HepG2 (cell line): ENCODE measurements at regions not wholly inside any gene's neighbourhood (a gene's known extent, or its start where the extent isn't known, plus 50 kb on each side); places are given as distances from the start of the nearest gene placed in this dataset.

Source experiments
- ATAC-seq: fragments of 200-7000 bp; cut with Tn5 transposase; 3 replicates; pipeline ENCODE4 v1.9.1; 2020; ENCODE audit warnings: mild to moderate bottlenecking, moderate library complexity
- BruUV-seq: library from RNA; stranded (reverse); fragments of 400-500 nt; replicated peaks from 2 replicates; lab custom pipeline; 2021; lab: Mats Ljungman, UMichigan
- CTCF ChIA-PET: fragments of 300-600 bp; formaldehyde crosslinking; extraction: SDS; loops from one replicate; lab custom pipeline; 2021; ENCODE audit warnings: low total read pairs, inconsistent platforms, low intra/inter-chr PET ratio; lab: Yijun Ruan, JAX
- POLR2A ChIA-PET: fragments of 350-600 bp; sonication (Branson Sonifier 250); formaldehyde crosslinking; loops from one replicate; lab custom pipeline; 2020; ENCODE audit warnings: antibody characterized with exemption, inconsistent platforms; lab: Yijun Ruan, JAX
- DNase-seq: peaks from one replicate; pipeline ENCODE4 v3.0.0-alpha.2; 2015; ENCODE audit warnings: low spot score
- FAIRE-seq: peaks from 3 replicates; lab custom pipeline; 2011; peaks lifted over from hg19 to GRCh38; lab: Jason Lieb, UNC
- H2AFZ ChIP-seq: one replicate; pipeline ENCODE4 v1.6.1; 2011; ENCODE audit warnings: low read length, inconsistent platforms
- H3K27ac ChIP-seq: fragments of 300-600 bp; 3 replicates; pipeline ENCODE4 v1.8.0; 2011; ENCODE audit warnings: mixed run types, mild to moderate bottlenecking, mixed read lengths, low read length, inconsistent platforms; ENCODE audit not compliant: insufficient read depth; ENCODE audit errors: extremely low read length
- H3K27me3 ChIP-seq, 2 experiments: fragments of 200-600 bp in 1 of 2; 2 replicates in 1 of 2; 3 replicates in 1 of 2; pipeline versions ENCODE4 v1.6.0 to v1.8.0; 2011; ENCODE audit warnings: low read length in 2 of 2, mild to moderate bottlenecking in 2 of 2, moderate library complexity in 2 of 2, inconsistent platforms in 1 of 2; ENCODE audit not compliant: insufficient read depth in 2 of 2, control insufficient read depth in 1 of 2
- H3K36me3 ChIP-seq, 2 experiments: fragments of 200-600 bp in 1 of 2; replicated peaks in 1 of 2; 2 replicates in 1 of 2; 3 replicates in 1 of 2; pipeline versions ENCODE4 v1.5.1 to v1.8.0; 2011; ENCODE audit warnings: low read length in 2 of 2, inconsistent platforms in 1 of 2; ENCODE audit not compliant: insufficient read depth in 2 of 2, control insufficient read depth in 1 of 2
- H3K4me1 ChIP-seq: 2 replicates; pipeline ENCODE4 v1.5.1; 2012; ENCODE audit warnings: low read length, inconsistent platforms; ENCODE audit not compliant: insufficient read depth
- H3K4me2 ChIP-seq: 2 replicates; pipeline ENCODE4 v1.6.0; 2011; ENCODE audit warnings: low read depth, low read length, inconsistent platforms
- H3K4me3 ChIP-seq, 3 experiments: fragments of 200-600 bp in 1 of 3; sonication (generic), shearing (Covaris generic) in 1 of 3; replicated peaks in 1 of 3; 2 replicates each; pipeline ENCODE4 v1.5.1; 2011 to 2016; ENCODE audit warnings: low read length in 3 of 3, inconsistent platforms in 2 of 3, low read depth in 2 of 3, mild to moderate bottlenecking in 2 of 3, control low read depth in 1 of 3, mixed read lengths in 1 of 3; ENCODE audit not compliant: insufficient read depth in 1 of 3
- H3K79me2 ChIP-seq: one replicate; pipeline ENCODE4 v1.6.1; 2011; ENCODE audit warnings: low read length, inconsistent platforms; ENCODE audit not compliant: insufficient read depth
- H3K9ac ChIP-seq: 2 replicates; pipeline ENCODE4 v1.6.0; 2011; ENCODE audit warnings: mild to moderate bottlenecking, low read depth, low read length, inconsistent platforms; ENCODE audit not compliant: insufficient read depth
- H3K9me3 ChIP-seq: 2 replicates; pipeline ENCODE4 v1.5.1; 2012; ENCODE audit warnings: mild to moderate bottlenecking, low read length
- H4K20me1 ChIP-seq: 2 replicates; pipeline ENCODE4 v1.6.0; 2011; ENCODE audit warnings: inconsistent platforms, mild to moderate bottlenecking, low read length, moderate library complexity; ENCODE audit not compliant: insufficient read depth
- ADNP ChIP-seq: sonication (generic); formaldehyde crosslinking; IDR thresholded peaks from 2 replicates; pipeline ENCODE4 v1.4.0; 2020; ENCODE audit warnings: missing genetic modification reagents
- AKAP8 ChIP-seq: sonication (generic); formaldehyde crosslinking; IDR thresholded peaks from 2 replicates; pipeline ENCODE4 v1.5.1; 2020; ENCODE audit warnings: mild to moderate bottlenecking, missing genetic modification reagents
- EED ChIP-seq: sonication (generic); formaldehyde crosslinking; IDR thresholded peaks from 2 replicates; pipeline ENCODE4 v1.5.0; 2020; ENCODE audit warnings: mild to moderate bottlenecking, missing genetic modification reagents
- SPEN ChIP-seq: sonication (generic); formaldehyde crosslinking; IDR thresholded peaks from 2 replicates; pipeline ENCODE4 v1.5.1; 2020; ENCODE audit warnings: low read depth, mild to moderate bottlenecking, missing genetic modification reagents
- YY1 ChIP-seq: IDR thresholded peaks from 2 replicates; pipeline ENCODE4 v1.6.1; 2011; ENCODE audit warnings: low read length, low read depth, moderate library complexity, mild to moderate bottlenecking; ENCODE audit not compliant: insufficient read depth, insufficient replicate concordance
- ZNF17 ChIP-seq: sonication (generic); formaldehyde crosslinking; IDR thresholded peaks from 2 replicates; pipeline ENCODE4 v1.5.0; 2020; ENCODE audit warnings: mild to moderate bottlenecking, missing genetic modification reagents
- ZNF24 ChIP-seq: fragments of 450-650 bp; IDR thresholded peaks from 2 replicates; pipeline ENCODE4 v1.6.1; 2017; ENCODE audit warnings: antibody characterized with exemption, mild to moderate bottlenecking
- ZNF3 ChIP-seq: IDR thresholded peaks from 2 replicates; pipeline ENCODE4 v1.7.0; 2017; ENCODE audit warnings: inconsistent platforms
- ZNF446 ChIP-seq: sonication (generic); formaldehyde crosslinking; IDR thresholded peaks from 2 replicates; pipeline ENCODE4 v1.5.0; 2020; ENCODE audit warnings: mild to moderate bottlenecking, missing genetic modification reagents
- ZNF570 ChIP-seq: sonication (generic); formaldehyde crosslinking; IDR thresholded peaks from 2 replicates; pipeline ENCODE4 v1.4.0; 2020; ENCODE audit warnings: mild to moderate bottlenecking, missing genetic modification reagents, borderline replicate concordance
- ZNF749 ChIP-seq: sonication (generic); formaldehyde crosslinking; IDR thresholded peaks from 2 replicates; pipeline ENCODE4 v1.8.0; 2022; ENCODE audit warnings: mild to moderate bottlenecking, missing genetic modification reagents, moderate library complexity, borderline replicate concordance
- WGBS: methylation state at CpG from one replicate; pipeline ENCODE4 v1.1.6; 2017; ENCODE audit warnings: low lambda C conversion rate; 5-methylcytosine and 5-hydroxymethylcytosine counted together
- in situ Hi-C: cut with HindIII; loops from 2 replicates; pipeline ENCODE4 v1.10.0; 2017; ENCODE audit warnings: low pct_unique_long_range_greater_than_20kb; ENCODE audit not compliant: extremely low pct_ligation_motif_present
- intact Hi-C: fragments of 100-400 bp; cut with micrococcal nuclease; formaldehyde crosslinking; loops from one replicate; pipeline ENCODE4 v1.10.0; 2022; ENCODE audit not compliant: unreplicated experiment

DNA sequence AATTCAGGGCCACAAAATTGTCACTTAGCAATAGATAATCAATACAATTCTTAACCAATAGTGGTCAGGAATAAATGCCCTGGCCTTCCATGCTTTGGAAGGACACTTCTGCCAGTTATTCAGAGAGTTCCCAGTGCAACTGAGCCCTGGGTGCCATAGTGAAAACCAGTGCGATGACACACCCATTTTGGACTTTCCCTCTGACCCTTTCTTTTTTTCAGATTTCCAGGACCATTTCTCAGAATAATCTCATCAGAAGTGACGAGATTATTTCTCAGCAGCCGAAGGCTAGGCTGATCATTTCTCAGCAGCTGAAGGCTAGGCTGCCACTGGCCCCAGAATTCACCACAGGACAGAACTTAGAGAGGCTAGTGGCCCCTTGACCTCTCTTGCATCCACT is 106.6 kb upstream of the MYCN start:
- Histone ChIP-seq H3K9ac (no peak overlapping the region), H4K20me1 (no peaks in the 10 kb centered on the region), H3K27ac (no peak overlapping the region), H3K27me3 (0 out of 5 replicates have a peak, but pooled peaks cover 0 to 6% of the 10 kb centered on the region in 2 experiments), H3K4me1 (no peaks in the 10 kb centered on the region), H3K9me3 (no peaks in the 10 kb centered on the region), H2AFZ (no peak overlapping the region), H3K36me3 (no peaks in the 10 kb centered on the region), H3K79me2 (no peaks in the 10 kb centered on the region), H3K4me3 (no peak overlapping the region), H3K4me2 (no peak overlapping the region)
- POLR2A ChIA-PET, result no interaction called here
- DNase-seq (no peak), FAIRE-seq (no peak), ATAC-seq (no peak)
- intact Hi-C loops, result no loop called here
- WGBS, result 36% methylated on average over 3 of the region's 3 CpGs
- BruUV-seq, result no TSS peak
- TF ChIP-seq EED (CRISPR knock-in tag) (no peak), ZNF749 (CRISPR knock-in tag) (no peak), ADNP (CRISPR knock-in tag) (no peak), ZNF446 (CRISPR knock-in tag) (no peak), SPEN (CRISPR knock-in tag) (no peak), ZNF24 (no peak), ZNF3 (no peak), ZNF17 (CRISPR knock-in tag) (no peak), YY1 (no peak), AKAP8 (CRISPR knock-in tag) (no peak), ZNF570 (CRISPR knock-in tag) (no peak)
- in situ Hi-C loops, result no loop called here
- CTCF ChIA-PET, result no interaction called here
